ENCODE measurements at regions not wholly inside any gene's neighbourhood (a gene's known extent, or its start where the extent isn't known, plus 50 kb on each side); places are given as distances from the start of the nearest gene placed in this dataset.

- 74 to 79% methylated on average over 5 of the region's 5 CpGs for WGBS, 2 experiments (ENCODE audit: low coverage in 1 of 2, low lambda C conversion rate in 2 of 2, missing lambda C conversion rate in 2 of 2)
- Histone ChIP-seq H3K79me2 (ENCODE audit: insufficient read depth) (no peaks in the 10 kb centered on the region), H3K4me2 (ENCODE audit: unreplicated experiment) (no peak overlapping the region), H3K4me1 (ENCODE audit: insufficient read depth) (peaks cover 7% of the 10 kb centered on the region; the same call in 1 of the 2 replicates), H4K20me1 (ENCODE audit: insufficient read depth) (no peaks in the 10 kb centered on the region), H3K9ac (no peak overlapping the region), H2AFZ (no peak overlapping the region), H3K9me2 (ENCODE audit: insufficient read depth) (no peaks in the 10 kb centered on the region), H3K36me3 (ENCODE audit: low read depth) (no peaks in the 10 kb centered on the region), H3F3A (ENCODE audit: insufficient read depth) (peaks cover 11% of the 10 kb centered on the region; the same call in 1 of the 2 replicates), H3K9me3 (ENCODE audit: low read depth) (no peaks in the 10 kb centered on the region), H3K27ac (no peak overlapping the region), H3K4me3 (no peak overlapping the region), H3K27me3 (replicated peaks; ENCODE audit: insufficient read depth) (no peaks in the 10 kb centered on the region)
- DNase-seq = peak; percentile 10
- TF ChIP-seq EZH2phosphoT487 (IDR thresholded peaks at IDR 0.05; ENCODE audit: insufficient read depth, low read depth) (no peak), EZH2 (IDR thresholded peaks at IDR 0.05; ENCODE audit: insufficient read depth, poor library complexity, severe bottlenecking) (no peak)
- in situ Hi-C loops (cut with MboI) = no loop called here
Measured at GRCh38 chr3:113129168-113129567, 82.2 kb upstream of the BOC start.

GRCh38 chr3:113132571-113132996, 78.8 kb upstream of the BOC start:
- H3K4me1 ChIP-seq (ENCODE audit: insufficient read depth) = peaks cover 7% of the 10 kb centered on the region; the same call in 1 of the 2 replicates
- in situ Hi-C loops (cut with MboI) = no loop called here
- H3K4me2 ChIP-seq (ENCODE audit: unreplicated experiment) = no peak overlapping the region
- 46 to 53% methylated on average over 2 of the region's 2 CpGs for WGBS, 2 experiments (ENCODE audit: low coverage in 1 of 2, low lambda C conversion rate in 2 of 2, missing lambda C conversion rate in 2 of 2)
- H3K9me3 ChIP-seq (ENCODE audit: low read depth) = peaks cover under 1% of the 10 kb centered on the region
- no peaks in the 10 kb centered on the region for H3K79me2 ChIP-seq (ENCODE audit: insufficient read depth)
- no peaks in the 10 kb centered on the region for H3K36me3 ChIP-seq (ENCODE audit: low read depth)
- no peaks in the 10 kb centered on the region for H3K27me3 ChIP-seq (replicated peaks; ENCODE audit: insufficient read depth)
- H3K4me3 ChIP-seq = no peak overlapping the region
- DNase-seq = peak; percentile 68
- no peak overlapping the region for H3K9ac ChIP-seq
- H3K9me2 ChIP-seq (ENCODE audit: insufficient read depth) = no peaks in the 10 kb centered on the region
- peaks cover 11% of the 10 kb centered on the region; the same call in 1 of the 2 replicates for H3F3A ChIP-seq (ENCODE audit: insufficient read depth)
- H2AFZ ChIP-seq = no peak overlapping the region
- TF ChIP-seq EZH2phosphoT487 (IDR thresholded peaks at IDR 0.05; ENCODE audit: insufficient read depth, low read depth) (no peak), EZH2 (IDR thresholded peaks at IDR 0.05; ENCODE audit: insufficient read depth, poor library complexity, severe bottlenecking) (no peak)
- H3K27ac ChIP-seq = no peak overlapping the region
- H4K20me1 ChIP-seq (ENCODE audit: insufficient read depth) = no peaks in the 10 kb centered on the region

- no peak overlapping the region for H3K4me2 ChIP-seq (ENCODE audit: unreplicated experiment)
- TF ChIP-seq EZH2phosphoT487 (IDR thresholded peaks at IDR 0.05; ENCODE audit: insufficient read depth, low read depth) (no peak), EZH2 (IDR thresholded peaks at IDR 0.05; ENCODE audit: insufficient read depth, poor library complexity, severe bottlenecking) (no peak)
- no peak overlapping the region for H3K4me3 ChIP-seq
- no peak overlapping the region for H3K27ac ChIP-seq
- no peaks in the 10 kb centered on the region for H3K36me3 ChIP-seq (ENCODE audit: low read depth)
- H4K20me1 ChIP-seq (ENCODE audit: insufficient read depth) = no peaks in the 10 kb centered on the region
- no peaks in the 10 kb centered on the region for H3K9me2 ChIP-seq (ENCODE audit: insufficient read depth)
- H2AFZ ChIP-seq = no peak overlapping the region
- in situ Hi-C loops (cut with MboI) = no loop called here
- WGBS, 2 experiments (ENCODE audit: low coverage in 1 of 2, low lambda C conversion rate in 2 of 2, missing lambda C conversion rate in 2 of 2) = 89 to 91% methylated on average over 3 of the region's 3 CpGs
- DNase-seq = no peak
- H3K79me2 ChIP-seq (ENCODE audit: insufficient read depth) = no peaks in the 10 kb centered on the region
- peaks cover 11% of the 10 kb centered on the region; the same call in 1 of the 2 replicates for H3F3A ChIP-seq (ENCODE audit: insufficient read depth)
- no peaks in the 10 kb centered on the region for H3K27me3 ChIP-seq (replicated peaks; ENCODE audit: insufficient read depth)
- peaks cover 4% of the 10 kb centered on the region for H3K9me3 ChIP-seq (ENCODE audit: low read depth)
- H3K4me1 ChIP-seq (ENCODE audit: insufficient read depth) = peaks cover 7% of the 10 kb centered on the region; the same call in 1 of the 2 replicates
- no peak overlapping the region for H3K9ac ChIP-seq
Measured at GRCh38 chr3:113133140-113133539, 78.2 kb upstream of the BOC start.

- Histone ChIP-seq H4K20me1 (ENCODE audit: insufficient read depth) (no peaks in the 10 kb centered on the region), H3K4me1 (ENCODE audit: insufficient read depth) (peaks cover 7% of the 10 kb centered on the region; the same call in 1 of the 2 replicates), H3K4me2 (ENCODE audit: unreplicated experiment) (no peak overlapping the region), H3K27ac (no peak overlapping the region), H3K36me3 (ENCODE audit: low read depth) (no peaks in the 10 kb centered on the region), H3K79me2 (ENCODE audit: insufficient read depth) (no peaks in the 10 kb centered on the region), H3K9me2 (ENCODE audit: insufficient read depth) (no peaks in the 10 kb centered on the region), H3K27me3 (replicated peaks; ENCODE audit: insufficient read depth) (no peaks in the 10 kb centered on the region), H3K9ac (no peak overlapping the region), H3K4me3 (no peak overlapping the region), H2AFZ (no peak overlapping the region), H3F3A (ENCODE audit: insufficient read depth) (peaks cover 11% of the 10 kb centered on the region; the same call in 1 of the 2 replicates), H3K9me3 (ENCODE audit: low read depth) (peaks cover 4% of the 10 kb centered on the region)
- in situ Hi-C loops (cut with MboI) = no loop called here
- TF ChIP-seq EZH2 (IDR thresholded peaks at IDR 0.05; ENCODE audit: insufficient read depth, poor library complexity, severe bottlenecking) (no peak), EZH2phosphoT487 (IDR thresholded peaks at IDR 0.05; ENCODE audit: insufficient read depth, low read depth) (no peak)
- WGBS, 2 experiments (ENCODE audit: low coverage in 1 of 2, low lambda C conversion rate in 2 of 2, missing lambda C conversion rate in 2 of 2) = 11 to 16% methylated on average over 6 of the region's 6 CpGs
- DNase-seq = peak; percentile 68
Measured at GRCh38 chr3:113136071-113136470, 75.3 kb upstream of the BOC start.

Data from GM23248 (cell line).